Smooth muscle cell (in vitro differentiated cells): ENCODE measurements at regions not wholly inside any gene's neighbourhood (a gene's known extent, or its start where the extent isn't known, plus 50 kb on each side); places are given as distances from the start of the nearest gene placed in this dataset.

ENCODE experiments used
- DNase-seq: peaks from one replicate; lab custom pipeline; 2025; ENCODE audit not compliant: unreplicated experiment; lab: John Stamatoyannopoulos, UW
- H2AFZ ChIP-seq: fragments of 200-600 bp; sonication (generic); 2 replicates; pipeline ENCODE4 v1.6.0; 2016; ENCODE audit warnings: antibody characterized with exemption, low read depth, mild to moderate bottlenecking
- H3F3A ChIP-seq: fragments of 200-600 bp; sonication (generic); 2 replicates; pipeline ENCODE4 v1.6.0; 2017; ENCODE audit warnings: antibody characterized with exemption, low read depth
- H3K27ac ChIP-seq: fragments of 200-600 bp; sonication (generic); 2 replicates; pipeline ENCODE4 v1.5.1; 2016; ENCODE audit warnings: low read depth, mild to moderate bottlenecking
- H3K27me3 ChIP-seq: fragments of 200-600 bp; sonication (generic); 2 replicates; pipeline ENCODE4 v1.6.1; 2016; ENCODE audit warnings: low read depth, mild to moderate bottlenecking
- H3K36me3 ChIP-seq: fragments of 200-600 bp; sonication (generic); 2 replicates; pipeline ENCODE4 v1.5.1; 2016; ENCODE audit warnings: low read depth
- H3K4me1 ChIP-seq: fragments of 200-600 bp; sonication (generic); 2 replicates; pipeline ENCODE4 v1.5.1; 2016; ENCODE audit warnings: low read depth
- H3K4me2 ChIP-seq: fragments of 200-600 bp; sonication (generic); 2 replicates; pipeline ENCODE4 v1.6.0; 2016; ENCODE audit warnings: mild to moderate bottlenecking
- H3K4me3 ChIP-seq: fragments of 200-600 bp; sonication (generic); 2 replicates; pipeline ENCODE4 v1.5.1; 2016; ENCODE audit warnings: mild to moderate bottlenecking
- H3K79me2 ChIP-seq: fragments of 200-600 bp; sonication (generic); 2 replicates; pipeline ENCODE4 v1.6.0; 2016; ENCODE audit warnings: low read depth, mild to moderate bottlenecking
- H3K9ac ChIP-seq: fragments of 200-600 bp; sonication (generic); 2 replicates; pipeline ENCODE4 v1.6.0; 2016; ENCODE audit warnings: low read depth
- H3K9me3 ChIP-seq: fragments of 200-600 bp; sonication (generic); replicated peaks from 2 replicates; pipeline ENCODE4 v1.5.1; 2016; ENCODE audit warnings: low read depth
- H4K20me1 ChIP-seq: fragments of 200-600 bp; sonication (generic); 2 replicates; pipeline ENCODE4 v1.6.0; 2016; ENCODE audit warnings: low read depth
- CTCF ChIP-seq: fragments of 200-600 bp; sonication (generic); IDR thresholded peaks from 2 replicates; pipeline ENCODE4 v1.5.1; 2017; ENCODE audit warnings: borderline replicate concordance, mild to moderate bottlenecking, antibody characterized with exemption; ENCODE audit not compliant: insufficient read depth, poor library complexity, severe bottlenecking
- WGBS: methylation state at CpG from one replicate; pipeline ENCODE4 v1.1.7; 2016; ENCODE audit warnings: low lambda C conversion rate; 5-methylcytosine and 5-hydroxymethylcytosine counted together

- 39% methylated on average over 3 of the region's 3 CpGs for WGBS
- TF ChIP-seq CTCF, result no peak
- H4K20me1 ChIP-seq, result no peaks in the 10 kb centered on the region
- no peak overlapping the region for H2AFZ ChIP-seq
- no peaks in the 10 kb centered on the region for H3K79me2 ChIP-seq
- no peak for DNase-seq
- H3K36me3 ChIP-seq, result no peaks in the 10 kb centered on the region
- H3K4me3 ChIP-seq, result no peak overlapping the region
- H3K27me3 ChIP-seq, result no peaks in the 10 kb centered on the region
- H3K4me1 ChIP-seq, result no peaks in the 10 kb centered on the region
- H3K9ac ChIP-seq, result no peak overlapping the region
- H3K27ac ChIP-seq, result no peak overlapping the region
- no peaks in the 10 kb centered on the region for H3F3A ChIP-seq
- H3K4me2 ChIP-seq, result no peak overlapping the region
- no peaks in the 10 kb centered on the region for H3K9me3 ChIP-seq
These were observed 377.3 kb upstream of the JAG1 start for GRCh38 chr20:11051136-11051535.

GRCh38 chr20:11053310-11053709, 379.5 kb upstream of the JAG1 start:
- Histone ChIP-seq H3F3A (no peaks in the 10 kb centered on the region), H3K27ac (no peak overlapping the region), H2AFZ (no peak overlapping the region), H3K4me2 (no peak overlapping the region), H3K4me3 (no peak overlapping the region), H3K36me3 (no peaks in the 10 kb centered on the region), H3K9me3 (no peaks in the 10 kb centered on the region), H3K9ac (no peak overlapping the region), H3K4me1 (no peaks in the 10 kb centered on the region), H3K79me2 (no peaks in the 10 kb centered on the region), H3K27me3 (no peaks in the 10 kb centered on the region), H4K20me1 (no peaks in the 10 kb centered on the region)
- TF ChIP-seq CTCF, result no peak
- no peak for DNase-seq

GRCh38 chr20:11054266-11054993, 380.6 kb upstream of the JAG1 start:
- 81% methylated on average over 8 of the region's 8 CpGs for WGBS

More at GRCh38 chr20:11054266-11054993, 380.6 kb upstream of the JAG1 start:
- H3K4me1 ChIP-seq, result no peaks in the 10 kb centered on the region
- no peak overlapping the region for H3K9ac ChIP-seq
- no peak for TF ChIP-seq CTCF
- no peak overlapping the region for H3K4me3 ChIP-seq
- no peak for DNase-seq
- H4K20me1 ChIP-seq, result no peaks in the 10 kb centered on the region
- no peak overlapping the region for H3K27ac ChIP-seq
- no peaks in the 10 kb centered on the region for H3K9me3 ChIP-seq
- no peaks in the 10 kb centered on the region for H3K27me3 ChIP-seq
- H3K4me2 ChIP-seq, result no peak overlapping the region
- no peaks in the 10 kb centered on the region for H3K79me2 ChIP-seq
- no peak overlapping the region for H2AFZ ChIP-seq
- H3K36me3 ChIP-seq, result no peaks in the 10 kb centered on the region
- no peaks in the 10 kb centered on the region for H3F3A ChIP-seq
